PFSK-1 (cell line): ENCODE measurements at regions not wholly inside any gene's neighbourhood (a gene's known extent, or its start where the extent isn't known, plus 50 kb on each side); places are given as distances from the start of the nearest gene placed in this dataset.

Source experiments
- POLR2AphosphoS5 ChIP-seq: IDR thresholded peaks from 2 replicates; pipeline ENCODE4 v1.6.1; 2012; ENCODE audit warnings: low read depth, mild to moderate bottlenecking, control low read depth, low read length, moderate library complexity
- SIN3A ChIP-seq: IDR thresholded peaks from 2 replicates; pipeline ENCODE4 v1.6.1; 2012; ENCODE audit warnings: mild to moderate bottlenecking, low read length, moderate library complexity, borderline replicate concordance; ENCODE audit not compliant: insufficient read depth
- TAF1 ChIP-seq: IDR thresholded peaks from 2 replicates; pipeline ENCODE4 v1.6.1; 2012; ENCODE audit warnings: low read length, control low read depth, borderline replicate concordance; ENCODE audit not compliant: insufficient read depth

- TF ChIP-seq POLR2AphosphoS5 (no peak), TAF1 (no peak), SIN3A (no peak)
Measured at GRCh38 chr4:137370206-137370633, 162.1 kb downstream of the PCDH18 start.
